Thyroid gland (tissue), 4 donors: ENCODE measurements at regions not wholly inside any gene's neighbourhood (a gene's known extent, or its start where the extent isn't known, plus 50 kb on each side); places are given as distances from the start of the nearest gene placed in this dataset.

Source experiments
- DNase-seq, 2 donors: peaks; one replicate each; pipeline ENCODE4 v3.0.0-alpha.2; 2019
- H3K27ac ChIP-seq, 3 donors: fragments of 200-600 bp; sonication (generic); 1 replicate in 2 of 3; 2 replicates in 1 of 3; pipeline ENCODE4 v1.5.1; 2016 to 2019; ENCODE audit warnings: mild to moderate bottlenecking in 1 of 3, moderate library complexity in 1 of 3
- H3K27me3 ChIP-seq: fragments of 200-600 bp; sonication (generic); one replicate; pipeline ENCODE4 v1.5.1; 2019
- H3K36me3 ChIP-seq, 2 donors: fragments of 200-600 bp; sonication (generic); one replicate each; pipeline ENCODE4 v1.5.1; 2016 to 2019
- H3K4me1 ChIP-seq, 2 donors: fragments of 200-600 bp; sonication (generic); one replicate each; pipeline ENCODE4 v1.5.1; 2017 to 2019
- H3K4me3 ChIP-seq, 3 donors: fragments of 200-600 bp; sonication (generic); replicated peaks in 1 of 3; 1 replicate in 2 of 3; 2 replicates in 1 of 3; pipeline ENCODE4 v1.5.1; 2016; ENCODE audit warnings: mild to moderate bottlenecking in 1 of 3
- H3K9me3 ChIP-seq: fragments of 200-600 bp; sonication (generic); one replicate; pipeline ENCODE4 v1.5.1; 2017
- CTCF ChIP-seq, 6 experiments: fragments of 200-600 bp in 3 of 6; fragments of 450-650 bp in 3 of 6; sonication (generic) in 3 of 6; IDR thresholded peaks; one replicate each; pipeline ENCODE4 v1.5.1; 2016 to 2019; ENCODE audit warnings: antibody characterized with exemption in 6 of 6, mild to moderate bottlenecking in 2 of 6, inconsistent platforms in 1 of 6, moderate library complexity in 1 of 6
- POLR2A ChIP-seq, 2 donors: fragments of 450-650 bp; IDR thresholded peaks; one replicate each; pipeline ENCODE4 v1.6.1; 2017; ENCODE audit warnings: antibody characterized with exemption in 2 of 2, mild to moderate bottlenecking in 2 of 2, moderate library complexity in 1 of 2
- WGBS, 2 donors: methylation state at CpG; one replicate each; pipeline ENCODE4 v1.1.5; 2017; 5-methylcytosine and 5-hydroxymethylcytosine counted together
- intact Hi-C: fragments of 100-400 bp; cut with DNase I; formaldehyde crosslinking; loops from one replicate; pipeline ENCODE4 v1.15.1; 2023

GRCh38 chr15:94535298-94536048 is 304.1 kb downstream of the MCTP2 start:
- no peaks in the 10 kb centered on the region for H3K9me3 ChIP-seq
- no peak overlapping the region for H3K27ac ChIP-seq
- no peaks in the 10 kb centered on the region for H3K4me1 ChIP-seq
- no peaks in the 10 kb centered on the region for H3K36me3 ChIP-seq
- H3K27me3 ChIP-seq, result no peaks in the 10 kb centered on the region
- TF ChIP-seq CTCF (IDR thresholded peaks at IDR 0.05) (no peak), POLR2A (IDR thresholded peaks at IDR 0.05) (no peak)
- intact Hi-C loops, result no loop called here
- no peak for DNase-seq
- WGBS, 2 donors, result 90 to 94% methylated on average over 2 of the region's 2 CpGs
- H3K4me3 ChIP-seq, result no peak overlapping the region

GRCh38 chr15:94536549-94536948 is 305.2 kb downstream of the MCTP2 start:
- no peaks in the 10 kb centered on the region for H3K27me3 ChIP-seq
- H3K36me3 ChIP-seq, result no peaks in the 10 kb centered on the region
- H3K4me1 ChIP-seq, result no peaks in the 10 kb centered on the region
- TF ChIP-seq CTCF (IDR thresholded peaks at IDR 0.05) (no peak), POLR2A (IDR thresholded peaks at IDR 0.05) (no peak)
- no peak overlapping the region for H3K27ac ChIP-seq
- DNase-seq, result no peak
- intact Hi-C loops, result no loop called here
- 34 to 36% methylated on average over 3 of the region's 3 CpGs for WGBS, 2 donors
- H3K4me3 ChIP-seq, result no peak overlapping the region
- H3K9me3 ChIP-seq, result no peaks in the 10 kb centered on the region

- no peaks in the 10 kb centered on the region for H3K9me3 ChIP-seq
- 2 to 46% methylated on average over 1 of the region's 1 CpG for WGBS, 2 donors
- no peak overlapping the region for H3K27ac ChIP-seq
- H3K27me3 ChIP-seq, result no peaks in the 10 kb centered on the region
- intact Hi-C loops, result no loop called here
- TF ChIP-seq CTCF (IDR thresholded peaks at IDR 0.05), result no peak
- TF ChIP-seq POLR2A (IDR thresholded peaks at IDR 0.05), result no peak
- H3K4me3 ChIP-seq, result no peak overlapping the region
- H3K36me3 ChIP-seq, result no peaks in the 10 kb centered on the region
- H3K4me1 ChIP-seq, result no peaks in the 10 kb centered on the region
- no peak for DNase-seq
These were observed 306.9 kb downstream of the MCTP2 start for GRCh38 chr15:94538280-94538679.

- no peaks in the 10 kb centered on the region for H3K9me3 ChIP-seq
- no peaks in the 10 kb centered on the region for H3K36me3 ChIP-seq
- no peak for DNase-seq
- WGBS, 2 donors, result 82 to 85% methylated on average over 1 of the region's 1 CpG
- no peaks in the 10 kb centered on the region for H3K4me1 ChIP-seq
- intact Hi-C loops, result no loop called here
- H3K4me3 ChIP-seq, result no peak overlapping the region
- no peak for TF ChIP-seq CTCF (IDR thresholded peaks at IDR 0.05)
- no peak for TF ChIP-seq POLR2A (IDR thresholded peaks at IDR 0.05)
- no peaks in the 10 kb centered on the region for H3K27me3 ChIP-seq
- H3K27ac ChIP-seq, result no peak overlapping the region
These were observed 311.0 kb downstream of the MCTP2 start for GRCh38 chr15:94542391-94542790.

GRCh38 chr15:94546808-94547207 is 315.4 kb downstream of the MCTP2 start:
- no peaks in the 10 kb centered on the region for H3K9me3 ChIP-seq
- TF ChIP-seq POLR2A (IDR thresholded peaks at IDR 0.05) (no peak), CTCF (IDR thresholded peaks at IDR 0.05) (no peak)
- no peak overlapping the region for H3K27ac ChIP-seq
- H3K4me1 ChIP-seq, result no peaks in the 10 kb centered on the region
- intact Hi-C loops, result no loop called here
- no peaks in the 10 kb centered on the region for H3K27me3 ChIP-seq
- no peak overlapping the region for H3K4me3 ChIP-seq
- no peaks in the 10 kb centered on the region for H3K36me3 ChIP-seq
- DNase-seq, result no peak
- 66 to 71% methylated on average over 2 of the region's 2 CpGs for WGBS, 2 donors
